ENCODE measurements at regions not wholly inside any gene's neighbourhood (a gene's known extent, or its start where the extent isn't known, plus 50 kb on each side); places are given as distances from the start of the nearest gene placed in this dataset.

DNA sequence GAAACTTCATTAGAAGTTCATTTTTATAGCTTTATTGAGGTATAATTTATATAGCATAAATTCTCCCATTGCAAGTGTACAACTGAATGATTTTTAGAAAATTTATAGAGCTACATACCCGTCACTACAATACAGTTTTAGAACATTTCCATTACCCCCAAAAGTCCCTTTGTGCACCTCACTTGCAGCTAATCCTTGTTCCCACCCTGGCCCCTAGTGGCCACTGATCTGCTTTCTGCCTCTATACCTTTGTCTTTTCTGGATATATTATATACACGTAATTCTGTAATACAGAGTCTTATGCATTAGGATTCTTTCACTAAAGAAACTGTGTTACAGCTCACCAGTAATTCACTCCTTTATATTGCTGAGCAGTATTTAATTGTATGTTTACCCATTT, 145.1 kb upstream of the DIO2 start:
- ATAC-seq (ENCODE audit: low FRiP score) (no peak), DNase-seq (ENCODE audit: low spot score) (no peak)
- TF ChIP-seq, protein P1, sequence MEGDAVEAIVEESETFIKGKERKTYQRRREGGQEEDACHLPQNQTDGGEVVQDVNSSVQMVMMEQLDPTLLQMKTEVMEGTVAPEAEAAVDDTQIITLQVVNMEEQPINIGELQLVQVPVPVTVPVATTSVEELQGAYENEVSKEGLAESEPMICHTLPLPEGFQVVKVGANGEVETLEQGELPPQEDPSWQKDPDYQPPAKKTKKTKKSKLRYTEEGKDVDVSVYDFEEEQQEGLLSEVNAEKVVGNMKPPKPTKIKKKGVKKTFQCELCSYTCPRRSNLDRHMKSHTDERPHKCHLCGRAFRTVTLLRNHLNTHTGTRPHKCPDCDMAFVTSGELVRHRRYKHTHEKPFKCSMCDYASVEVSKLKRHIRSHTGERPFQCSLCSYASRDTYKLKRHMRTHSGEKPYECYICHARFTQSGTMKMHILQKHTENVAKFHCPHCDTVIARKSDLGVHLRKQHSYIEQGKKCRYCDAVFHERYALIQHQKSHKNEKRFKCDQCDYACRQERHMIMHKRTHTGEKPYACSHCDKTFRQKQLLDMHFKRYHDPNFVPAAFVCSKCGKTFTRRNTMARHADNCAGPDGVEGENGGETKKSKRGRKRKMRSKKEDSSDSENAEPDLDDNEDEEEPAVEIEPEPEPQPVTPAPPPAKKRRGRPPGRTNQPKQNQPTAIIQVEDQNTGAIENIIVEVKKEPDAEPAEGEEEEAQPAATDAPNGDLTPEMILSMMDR (IDR thresholded peaks at IDR 0.05), result no peak

DNA sequence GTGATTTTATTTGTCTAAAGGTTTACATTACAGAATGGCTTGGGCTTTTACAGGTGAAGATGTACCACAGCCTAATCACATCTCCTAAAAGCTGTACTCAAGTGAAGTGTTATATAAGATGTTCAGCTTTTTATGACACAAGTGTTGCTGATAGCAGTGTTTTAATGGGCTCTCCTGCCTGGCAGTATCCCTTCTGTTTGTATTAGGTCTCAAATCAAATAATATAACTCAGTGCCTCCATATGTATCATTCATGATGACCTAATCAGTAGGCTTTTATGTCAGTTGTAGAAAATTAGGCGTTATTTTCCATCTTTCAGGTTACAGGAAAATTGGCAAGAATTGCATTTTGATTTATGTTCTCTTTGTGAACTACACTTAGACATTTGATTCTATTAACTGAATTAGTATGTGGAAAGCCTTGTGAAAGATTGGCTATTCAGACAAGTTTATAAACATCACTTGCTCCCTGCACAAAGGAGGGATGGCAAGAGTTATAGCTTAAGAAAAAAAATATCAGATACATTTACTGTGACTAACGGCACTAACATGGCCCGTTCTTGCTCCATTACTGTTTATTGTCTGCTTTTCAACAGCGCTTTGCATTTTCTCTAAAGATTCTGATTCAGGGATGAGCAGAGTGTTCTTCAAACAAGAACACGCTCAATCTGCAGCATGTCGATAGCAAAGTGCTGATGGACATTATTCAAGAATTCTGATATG, 143.7 kb upstream of the DIO2 start:
- DNase-seq (ENCODE audit: low spot score), result no peak

DNA sequence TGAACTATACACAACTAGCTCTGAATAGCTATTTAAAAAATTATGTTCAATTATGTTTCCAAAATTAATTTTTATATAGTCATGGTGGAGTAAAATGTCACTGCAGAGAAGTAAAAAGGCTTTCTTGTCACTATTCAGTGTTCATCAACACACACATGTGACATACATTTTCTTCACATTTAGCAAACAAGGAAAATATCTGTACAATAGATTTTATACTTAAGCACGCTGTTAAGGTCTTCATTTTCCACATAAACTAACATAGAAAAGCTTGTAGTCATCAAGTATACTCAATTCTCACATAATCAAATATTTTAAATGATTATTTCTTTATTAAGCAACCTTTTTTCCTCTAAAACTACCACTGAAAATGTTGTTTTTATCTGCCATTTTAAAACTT, 141.2 kb upstream of the DIO2 start:
- TF ChIP-seq, protein P1 (IDR thresholded peaks at IDR 0.05), result no peak
- DNase-seq (ENCODE audit: low spot score), result no peak
- no peak for ATAC-seq (ENCODE audit: low FRiP score)

More for the DNA sequence above, 143.7 kb upstream of the DIO2 start:
- ATAC-seq (ENCODE audit: low FRiP score), result no peak
- TF ChIP-seq, protein P1 (IDR thresholded peaks at IDR 0.05), result no peak

DNA sequence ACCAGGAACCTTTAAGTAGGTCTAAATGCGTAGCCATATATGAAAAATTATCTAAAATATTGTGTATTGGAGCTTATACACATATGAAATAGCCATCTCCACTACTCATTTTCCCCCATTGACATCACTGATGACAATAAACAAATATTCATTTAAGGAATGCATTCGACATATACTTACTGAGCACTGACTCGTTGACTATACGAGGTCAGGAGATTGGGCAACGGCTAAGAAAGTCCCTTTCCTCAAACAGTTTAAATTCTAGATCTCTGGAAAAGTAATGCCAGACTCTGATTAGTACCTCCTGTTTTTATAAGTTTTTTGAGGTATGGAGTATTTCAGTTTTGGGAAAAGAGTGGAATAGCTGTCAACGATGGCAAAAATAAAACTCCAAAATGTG, 139.4 kb upstream of the DIO2 start:
- TF ChIP-seq, protein P1 (IDR thresholded peaks at IDR 0.05), result no peak
- DNase-seq (ENCODE audit: low spot score), result no peak
- no peak for ATAC-seq (ENCODE audit: low FRiP score)

DNA sequence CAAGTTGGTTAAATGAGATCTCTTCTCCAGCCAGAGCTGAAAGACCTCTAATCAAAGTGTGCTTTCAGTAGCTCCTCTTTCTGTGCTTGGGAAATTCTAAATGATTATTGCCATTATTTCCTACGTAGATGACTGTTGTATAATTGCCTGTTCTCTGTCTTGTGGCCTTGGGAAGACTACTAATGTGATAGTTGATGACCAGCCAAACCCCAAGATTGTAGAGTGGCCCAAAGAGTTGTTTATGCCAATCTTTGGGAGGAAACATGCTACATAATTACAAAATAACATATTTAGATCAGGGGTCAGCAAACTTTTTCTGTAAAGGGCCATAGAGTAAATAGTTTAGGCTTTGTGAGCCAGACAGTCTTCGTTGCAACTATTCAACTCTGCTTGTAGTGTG, 135.1 kb upstream of the DIO2 start:
- DNase-seq (ENCODE audit: low spot score) (no peak), ATAC-seq (ENCODE audit: low FRiP score) (no peak)
- TF ChIP-seq, protein P1 (IDR thresholded peaks at IDR 0.05), result no peak

DNA sequence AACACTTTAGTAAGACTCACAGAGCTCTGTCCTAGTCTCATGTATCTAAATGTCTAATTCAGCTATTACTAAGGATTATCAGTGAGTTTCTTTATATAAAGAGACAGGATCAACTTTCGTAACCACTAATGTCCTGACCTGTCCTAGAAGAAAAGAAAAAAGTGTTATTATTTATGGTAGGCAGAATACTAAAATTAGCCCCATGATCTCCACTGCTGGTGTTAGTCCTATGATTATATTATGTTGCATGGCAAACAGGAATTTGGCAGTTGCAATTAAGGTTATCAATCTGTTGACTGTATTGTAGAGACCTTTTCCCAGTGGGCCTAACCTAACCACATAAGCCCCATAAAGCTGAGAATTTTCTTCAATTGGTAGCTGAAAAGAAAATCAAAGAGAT, 132.9 kb upstream of the DIO2 start:
- ATAC-seq (ENCODE audit: low FRiP score) (no peak), DNase-seq (ENCODE audit: low spot score) (no peak)
- TF ChIP-seq, protein P1 (IDR thresholded peaks at IDR 0.05), result no peak

DNA sequence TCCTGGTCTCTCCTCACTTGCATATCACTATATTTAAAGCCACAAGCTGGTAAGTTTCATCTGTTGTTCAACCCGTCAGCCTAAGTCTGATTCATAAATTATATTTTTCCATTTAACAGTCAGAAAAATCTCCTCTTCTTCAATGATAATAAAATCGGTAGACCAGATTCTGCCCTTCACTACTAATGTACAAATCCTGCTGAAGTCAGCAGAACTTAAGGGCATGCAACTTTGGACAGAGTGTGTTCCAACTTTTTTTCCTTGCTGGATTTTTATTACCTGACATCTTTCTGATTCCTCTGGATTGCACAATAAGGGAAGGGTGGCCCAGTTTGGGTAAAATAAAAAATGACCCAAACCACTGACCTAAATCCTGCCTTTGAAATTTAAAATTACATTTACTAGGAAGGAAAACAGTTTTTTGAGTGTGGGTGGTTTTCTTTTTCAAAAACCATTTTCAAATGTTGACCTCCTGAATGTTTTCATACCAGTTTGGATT, 125.4 kb upstream of the DIO2 start:
- no peak for DNase-seq (ENCODE audit: low spot score)
- TF ChIP-seq, protein P1 (IDR thresholded peaks at IDR 0.05), result no peak
- no peak for ATAC-seq (ENCODE audit: low FRiP score)

All from omental fat pad (tissue), 3 donors.